ENCODE measurements at regions not wholly inside any gene's neighbourhood (a gene's known extent, or its start where the extent isn't known, plus 50 kb on each side); places are given as distances from the start of the nearest gene placed in this dataset.
A peak's percentile ranks its signal among the peaks of the same experiment; 100 is the strongest.

DNA sequence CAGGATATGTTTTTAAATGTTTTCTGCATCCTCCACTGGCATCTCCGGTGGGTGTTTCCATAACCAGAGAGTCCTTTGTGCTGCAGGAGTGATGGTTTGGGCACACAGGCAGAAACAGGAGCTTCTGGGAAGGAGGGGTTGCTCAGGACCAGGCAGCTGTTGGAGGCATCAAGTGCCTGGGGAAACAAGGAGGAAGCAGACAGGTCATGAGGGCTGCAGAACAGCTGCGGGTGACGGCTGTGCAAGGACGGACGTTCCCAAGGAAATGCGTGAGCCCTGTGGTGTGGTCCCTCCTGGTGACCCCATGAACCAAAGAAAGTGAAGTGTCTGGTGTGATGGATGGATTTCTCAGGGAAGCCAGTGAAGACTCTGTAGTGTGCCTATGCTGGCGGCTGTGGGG, 61.2 kb upstream of the TNFAIP8L3 start:
- Histone ChIP-seq H3K4me3 (replicated peaks in 1 of 3; ENCODE audit: insufficient read depth in 1 of 3, low read depth in 1 of 3, low read length in 3 of 3) (no peak overlapping the region), H2AFZ (ENCODE audit: low read depth, low read length) (no peak overlapping the region), H3K4me2 (ENCODE audit: insufficient read depth, low read length) (no peak overlapping the region), H3K9me1 (replicated peaks; ENCODE audit: control insufficient read depth, extremely low read depth, insufficient read depth, low read length) (no peaks in the 10 kb centered on the region), H3K9me3 (replicated peaks; ENCODE audit: control insufficient read depth, insufficient read depth, low read length) (no peaks in the 10 kb centered on the region), H3K9ac (replicated peaks; ENCODE audit: extremely low read depth, insufficient read depth, low read length) (no peak overlapping the region), H3K36me3 (ENCODE audit: control insufficient read depth in 2 of 2, extremely low read depth in 1 of 2, insufficient read depth in 2 of 2, low read length in 2 of 2) (no peaks in the 10 kb centered on the region), H3K4me1 (ENCODE audit: control insufficient read depth, extremely low read depth, insufficient read depth, low read length) (no peaks in the 10 kb centered on the region), H3K27me3 (ENCODE audit: control insufficient read depth in 2 of 2, insufficient read depth in 2 of 2, low read length in 2 of 2) (peaks cover 2 to 4% of the 10 kb centered on the region in 2 experiments), H3K79me2 (ENCODE audit: control insufficient read depth, insufficient read depth, low read length) (no peaks in the 10 kb centered on the region), H4K20me1 (replicated peaks; ENCODE audit: control insufficient read depth, extremely low read depth, insufficient read depth, low read length) (no peaks in the 10 kb centered on the region), H3K27ac (ENCODE audit: insufficient read depth, low read depth, low read length) (no peak overlapping the region)
- DNase-seq (ENCODE audit: low read depth, low spot score) (peak; percentile 52), FAIRE-seq (peak; percentile 74)
- TF ChIP-seq POLR2A (IDR thresholded peaks at IDR 0.05; ENCODE audit: low read depth, low read length) = no peak
- no peak for TF ChIP-seq JUN (IDR thresholded peaks at IDR 0.05; ENCODE audit: borderline replicate concordance, insufficient read depth, insufficient read length, low read depth)
- TF ChIP-seq EZH2 (IDR thresholded peaks at IDR 0.05; ENCODE audit: borderline replicate concordance, low read depth, low read length, severe bottlenecking) = no peak
- TF ChIP-seq FOS (IDR thresholded peaks at IDR 0.05; ENCODE audit: borderline replicate concordance, insufficient read depth, low read length) = no peak
- TF ChIP-seq, protein P1, sequence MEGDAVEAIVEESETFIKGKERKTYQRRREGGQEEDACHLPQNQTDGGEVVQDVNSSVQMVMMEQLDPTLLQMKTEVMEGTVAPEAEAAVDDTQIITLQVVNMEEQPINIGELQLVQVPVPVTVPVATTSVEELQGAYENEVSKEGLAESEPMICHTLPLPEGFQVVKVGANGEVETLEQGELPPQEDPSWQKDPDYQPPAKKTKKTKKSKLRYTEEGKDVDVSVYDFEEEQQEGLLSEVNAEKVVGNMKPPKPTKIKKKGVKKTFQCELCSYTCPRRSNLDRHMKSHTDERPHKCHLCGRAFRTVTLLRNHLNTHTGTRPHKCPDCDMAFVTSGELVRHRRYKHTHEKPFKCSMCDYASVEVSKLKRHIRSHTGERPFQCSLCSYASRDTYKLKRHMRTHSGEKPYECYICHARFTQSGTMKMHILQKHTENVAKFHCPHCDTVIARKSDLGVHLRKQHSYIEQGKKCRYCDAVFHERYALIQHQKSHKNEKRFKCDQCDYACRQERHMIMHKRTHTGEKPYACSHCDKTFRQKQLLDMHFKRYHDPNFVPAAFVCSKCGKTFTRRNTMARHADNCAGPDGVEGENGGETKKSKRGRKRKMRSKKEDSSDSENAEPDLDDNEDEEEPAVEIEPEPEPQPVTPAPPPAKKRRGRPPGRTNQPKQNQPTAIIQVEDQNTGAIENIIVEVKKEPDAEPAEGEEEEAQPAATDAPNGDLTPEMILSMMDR (IDR thresholded peaks at IDR 0.05; ENCODE audit: extremely low read depth in 1 of 2, insufficient read depth in 1 of 2, low read depth in 1 of 2, low read length in 2 of 2) = no peak
- no peak for TF ChIP-seq POLR2AphosphoS5 (IDR thresholded peaks at IDR 0.05; ENCODE audit: insufficient read depth, low read depth, low read length)
- no peak for TF ChIP-seq GATA2 (IDR thresholded peaks at IDR 0.05; ENCODE audit: insufficient read depth, insufficient read length, low read depth, low read length)
- no peak for TF ChIP-seq MYC (IDR thresholded peaks at IDR 0.05; ENCODE audit: low read depth, low read length)
- TF ChIP-seq, protein P2, sequence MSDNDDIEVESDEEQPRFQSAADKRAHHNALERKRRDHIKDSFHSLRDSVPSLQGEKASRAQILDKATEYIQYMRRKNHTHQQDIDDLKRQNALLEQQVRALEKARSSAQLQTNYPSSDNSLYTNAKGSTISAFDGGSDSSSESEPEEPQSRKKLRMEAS (IDR thresholded peaks at IDR 0.05; ENCODE audit: insufficient read depth, insufficient read length) = no peak
- intact Hi-C loops (cut with micrococcal nuclease) = no loop called here
- dilution Hi-C loops (cut with MboI; ENCODE audit: extremely low pct_ligation_motif_present, low sequenced_read_pairs) = no loop called here
- POLR2A ChIA-PET = no interaction called here
- BruUV-seq (replicated peaks) = no TSS peak
- CTCF ChIA-PET = interaction anchor here (1.0 to 2.1 kb wide), 2 partner anchors 22 to 36 kb away, joined by 3 to 15 read pairs; no protein-coding TSS in a partner anchor
